ENCODE measurements at regions not wholly inside any gene's neighbourhood (a gene's known extent, or its start where the extent isn't known, plus 50 kb on each side); places are given as distances from the start of the nearest gene placed in this dataset.

GRCh38 chr4:52273885-52274284, 222.8 kb downstream of the SPATA18 start:
- no peak for TF ChIP-seq CTCF (conservative IDR thresholded peaks at IDR 0.05; ENCODE audit: low read depth, low read length)
- TF ChIP-seq SMC3 (IDR thresholded peaks at IDR 0.05; ENCODE audit: low read depth, low read length): no peak
- no peak for TF ChIP-seq POLR2A (IDR thresholded peaks at IDR 0.05; ENCODE audit: low read depth, low read length)
- no peak for TF ChIP-seq CEBPB (IDR thresholded peaks at IDR 0.05; ENCODE audit: low read depth, low read length)
